PC-9 (cell line): ENCODE measurements at regions not wholly inside any gene's neighbourhood (a gene's known extent, or its start where the extent isn't known, plus 50 kb on each side); places are given as distances from the start of the nearest gene placed in this dataset.

Source experiments
- EZH2 ChIP-seq: fragments of 200-600 bp; sonication (generic); IDR thresholded peaks from 2 replicates; pipeline ENCODE4 v1.8.0; 2017; ENCODE audit warnings: antibody characterized with exemption, low read depth
- TF ChIP-seq, protein P1 (sequence below): fragments of 200-600 bp; sonication (generic); conservative IDR thresholded peaks from 2 replicates; pipeline ENCODE4 v1.6.1; 2017; ENCODE audit warnings: mixed run types, antibody characterized with exemption, mild to moderate bottlenecking, moderate library complexity

DNA sequence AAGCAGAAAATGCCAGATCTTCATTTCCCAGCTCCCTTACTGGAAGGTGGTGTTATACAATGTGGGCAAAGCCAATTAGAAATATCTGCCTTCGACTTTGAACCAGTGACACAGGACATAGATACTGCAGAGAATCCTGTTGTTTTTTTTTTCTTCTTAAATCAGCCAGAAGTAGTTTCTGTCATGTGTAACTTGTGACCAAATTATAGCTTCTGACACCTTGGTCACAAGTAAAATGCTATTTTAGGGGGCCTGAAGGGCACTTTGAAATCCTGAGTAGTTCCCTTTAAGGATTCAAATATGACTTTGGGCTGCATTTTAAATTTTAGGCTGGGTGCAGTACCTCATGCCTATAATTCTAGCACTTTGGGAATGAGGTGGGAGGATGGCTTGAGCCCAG lies 89.0 kb upstream of the TLK1 start:
- TF ChIP-seq EZH2: no peak
- TF ChIP-seq, protein P1, sequence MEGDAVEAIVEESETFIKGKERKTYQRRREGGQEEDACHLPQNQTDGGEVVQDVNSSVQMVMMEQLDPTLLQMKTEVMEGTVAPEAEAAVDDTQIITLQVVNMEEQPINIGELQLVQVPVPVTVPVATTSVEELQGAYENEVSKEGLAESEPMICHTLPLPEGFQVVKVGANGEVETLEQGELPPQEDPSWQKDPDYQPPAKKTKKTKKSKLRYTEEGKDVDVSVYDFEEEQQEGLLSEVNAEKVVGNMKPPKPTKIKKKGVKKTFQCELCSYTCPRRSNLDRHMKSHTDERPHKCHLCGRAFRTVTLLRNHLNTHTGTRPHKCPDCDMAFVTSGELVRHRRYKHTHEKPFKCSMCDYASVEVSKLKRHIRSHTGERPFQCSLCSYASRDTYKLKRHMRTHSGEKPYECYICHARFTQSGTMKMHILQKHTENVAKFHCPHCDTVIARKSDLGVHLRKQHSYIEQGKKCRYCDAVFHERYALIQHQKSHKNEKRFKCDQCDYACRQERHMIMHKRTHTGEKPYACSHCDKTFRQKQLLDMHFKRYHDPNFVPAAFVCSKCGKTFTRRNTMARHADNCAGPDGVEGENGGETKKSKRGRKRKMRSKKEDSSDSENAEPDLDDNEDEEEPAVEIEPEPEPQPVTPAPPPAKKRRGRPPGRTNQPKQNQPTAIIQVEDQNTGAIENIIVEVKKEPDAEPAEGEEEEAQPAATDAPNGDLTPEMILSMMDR: no peak
